RPMI8226 (cell line): ENCODE measurements at regions not wholly inside any gene's neighbourhood (a gene's known extent, or its start where the extent isn't known, plus 50 kb on each side); places are given as distances from the start of the nearest gene placed in this dataset.

Source experiments
- DNase-seq: peaks from one replicate; pipeline ENCODE4 v3.0.0-alpha.2; 2015

DNA sequence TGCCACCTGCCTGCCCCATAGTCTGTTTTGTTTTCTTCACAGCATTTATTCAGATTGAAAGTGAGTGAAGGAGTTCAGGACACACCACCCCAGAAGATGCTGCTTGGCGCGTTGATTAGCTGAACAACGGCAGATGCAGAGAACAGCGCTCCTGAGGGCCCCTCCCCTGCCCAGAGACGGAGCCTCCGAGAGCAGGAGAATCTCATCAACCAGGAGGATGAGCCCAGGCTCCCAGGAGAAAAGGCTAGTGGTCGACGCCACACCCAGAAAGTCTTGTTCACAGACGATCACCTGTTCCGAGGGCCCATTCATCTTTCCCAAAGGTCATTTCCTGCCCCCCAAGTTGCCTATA is 180.4 kb upstream of the PPP1R26 start:
- DNase-seq: peak; percentile 2

DNA sequence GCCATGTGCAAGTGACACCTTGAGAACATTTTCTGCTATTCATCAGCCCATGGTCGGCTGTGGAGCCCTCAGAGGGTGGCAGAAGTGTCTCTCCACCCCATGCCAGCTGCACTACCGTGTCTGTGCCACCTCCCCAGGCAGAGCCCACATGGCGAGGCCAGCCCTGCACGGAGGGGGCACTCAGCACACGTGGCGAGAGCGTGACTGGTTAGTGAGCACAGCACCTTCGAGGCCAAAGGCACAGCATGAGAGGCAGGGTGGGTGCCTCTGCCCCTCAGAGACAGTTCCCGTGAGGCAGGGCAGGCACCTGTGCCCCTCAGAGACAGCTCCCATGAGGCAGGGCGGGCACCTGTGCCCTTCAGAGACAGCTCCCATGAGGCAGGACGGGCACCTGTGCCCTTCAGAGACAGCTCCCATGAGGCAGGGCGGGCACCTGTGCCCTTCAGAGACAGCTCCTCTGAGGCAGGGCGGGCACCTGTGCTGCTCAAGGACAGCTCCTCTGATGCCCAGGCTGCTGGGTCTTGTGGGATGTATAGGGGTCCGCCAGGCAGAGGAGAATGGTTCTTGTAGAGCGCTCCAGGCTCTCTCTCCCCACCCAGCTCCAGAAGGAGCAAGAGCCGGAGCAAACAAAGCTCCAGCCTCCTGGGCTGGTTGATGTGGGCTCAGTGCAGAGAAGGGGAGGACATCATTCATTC is 179.8 kb upstream of the PPP1R26 start:
- peak; percentile 17 for DNase-seq

DNA sequence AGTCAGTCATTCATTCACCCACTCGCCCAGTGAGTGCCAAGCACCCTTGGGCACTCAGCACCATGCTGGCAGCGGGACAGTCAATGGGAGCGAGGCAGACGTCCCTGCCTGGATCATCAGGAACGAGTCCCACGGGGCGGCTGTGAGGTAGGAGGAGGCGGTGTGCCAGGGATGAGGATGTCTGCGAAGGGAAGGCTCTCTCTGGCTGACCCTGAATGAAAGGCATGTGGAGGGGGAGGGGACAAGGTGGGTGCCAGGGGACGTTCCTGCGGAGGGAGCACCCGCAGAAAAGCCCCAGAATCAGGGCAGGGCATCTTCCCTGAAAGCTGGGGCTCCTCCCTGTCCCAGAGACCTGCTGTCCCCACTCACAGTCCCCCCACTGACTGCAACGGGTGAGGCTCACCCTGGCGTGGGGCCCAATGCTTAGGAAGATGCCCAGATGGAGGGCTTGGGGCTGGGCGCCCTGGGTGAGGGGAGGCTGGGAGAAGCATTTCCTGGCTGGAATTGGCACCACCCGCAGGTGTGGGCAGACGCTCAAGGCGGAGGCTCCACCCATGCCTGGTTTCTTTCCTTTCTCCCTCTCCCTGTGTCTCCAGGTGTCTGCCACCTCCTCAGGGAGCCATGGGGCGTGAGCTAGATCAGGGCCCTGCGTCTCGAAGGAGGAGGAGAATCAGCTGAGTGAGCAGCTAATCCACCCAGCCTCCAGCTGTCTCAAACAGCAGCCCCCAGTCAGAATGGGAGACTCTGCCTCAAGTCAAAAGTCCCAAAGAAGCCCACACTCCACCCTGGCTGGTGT is 179.0 kb upstream of the PPP1R26 start:
- peak; percentile 14 for DNase-seq

DNA sequence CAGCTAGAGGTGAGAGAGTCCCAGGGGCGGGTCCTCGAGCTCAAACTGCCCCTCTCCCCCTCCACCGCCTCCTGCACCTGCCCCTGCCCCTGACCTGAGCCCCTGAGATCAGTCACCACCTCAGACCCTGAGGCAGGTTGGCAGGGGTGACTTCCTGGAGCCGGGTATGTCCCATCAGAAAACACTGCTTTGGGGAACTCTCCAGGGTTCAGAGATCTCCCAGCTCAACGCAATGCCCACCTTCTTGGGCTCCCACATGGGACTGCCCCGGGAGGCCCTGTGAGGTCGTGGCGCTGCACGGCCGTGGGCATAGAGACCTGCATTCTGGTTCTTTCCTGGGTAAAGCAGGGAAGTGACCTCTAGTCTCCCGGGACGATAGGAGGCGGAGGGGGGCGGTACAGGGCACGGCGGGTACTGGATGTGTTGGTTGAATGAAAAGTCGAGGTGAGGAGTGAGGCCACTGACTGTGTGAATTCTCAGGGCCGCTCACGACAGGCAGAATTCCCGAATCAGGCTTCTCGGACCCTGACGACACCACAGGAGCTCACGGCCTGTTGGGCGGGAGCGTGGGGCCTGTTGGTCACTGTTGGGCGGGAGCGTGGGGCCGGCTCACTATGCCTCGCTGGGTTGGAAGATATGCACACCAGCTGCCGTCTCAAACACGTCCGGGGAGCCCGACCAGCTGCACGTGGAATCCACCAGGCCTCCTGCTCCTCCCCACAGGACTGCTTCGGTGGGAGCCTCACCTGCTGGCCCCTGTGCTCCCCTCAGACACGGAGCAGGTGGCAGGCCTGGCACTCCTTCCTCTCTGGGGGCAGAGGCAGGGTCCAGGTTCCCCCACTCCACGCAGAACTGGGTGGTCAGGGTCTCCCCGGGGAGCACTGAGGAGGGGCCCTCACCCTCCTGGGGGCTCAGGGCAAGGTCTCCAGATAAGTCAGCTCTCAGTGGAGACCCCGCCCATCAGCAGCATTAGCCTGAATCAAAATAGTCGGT is 178.0 kb upstream of the PPP1R26 start:
- peak; percentile 2 for DNase-seq

DNA sequence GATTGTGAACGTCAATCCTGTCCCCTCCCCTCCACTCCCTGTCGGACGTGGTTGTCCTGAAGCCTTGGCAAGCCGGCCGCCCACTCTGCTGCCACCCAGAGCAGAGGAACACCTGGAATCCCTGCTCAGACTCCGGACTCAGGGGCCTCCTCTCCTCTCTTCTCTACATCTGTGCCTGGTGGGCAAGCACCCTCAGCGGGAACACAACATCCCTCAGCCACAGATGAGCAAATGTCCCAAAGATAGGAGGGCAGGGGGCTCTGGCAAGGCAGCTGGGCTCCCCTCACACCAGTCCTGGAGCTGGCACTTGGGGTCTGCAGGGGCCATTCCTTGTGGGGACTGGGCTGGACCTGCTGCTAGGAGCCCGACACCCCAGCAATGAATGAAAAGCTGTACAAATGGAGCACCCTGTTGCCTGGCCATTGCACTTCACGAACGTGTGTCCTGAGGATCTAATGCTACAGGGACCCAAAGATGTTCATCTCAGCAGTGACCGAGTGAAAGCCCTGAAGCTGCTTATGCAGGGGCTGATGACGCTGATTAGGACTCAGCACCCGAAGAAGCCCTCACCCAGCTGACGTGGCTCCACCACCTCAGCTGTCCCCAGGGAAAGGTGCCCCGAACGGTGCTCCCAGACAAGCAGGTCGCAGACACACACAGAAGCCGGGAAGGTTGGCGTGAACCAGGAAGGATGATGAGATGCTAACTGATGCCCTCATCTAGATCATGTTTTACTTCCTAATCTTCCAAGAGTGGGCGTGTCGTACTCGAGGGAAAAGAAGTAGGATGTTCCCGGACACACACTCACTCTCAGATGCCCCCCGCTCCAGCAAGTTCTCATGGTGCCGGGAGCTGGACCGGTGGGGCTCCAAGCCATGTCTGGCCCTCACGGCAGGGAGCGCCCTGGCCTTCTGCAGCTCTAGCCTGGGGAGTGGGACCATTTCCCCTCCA is 177.0 kb upstream of the PPP1R26 start:
- DNase-seq: peak; percentile 4

- peak; percentile 63 for DNase-seq
Observed at GRCh38 chr9:135303280-135303647, 176.3 kb upstream of the PPP1R26 start.

DNA sequence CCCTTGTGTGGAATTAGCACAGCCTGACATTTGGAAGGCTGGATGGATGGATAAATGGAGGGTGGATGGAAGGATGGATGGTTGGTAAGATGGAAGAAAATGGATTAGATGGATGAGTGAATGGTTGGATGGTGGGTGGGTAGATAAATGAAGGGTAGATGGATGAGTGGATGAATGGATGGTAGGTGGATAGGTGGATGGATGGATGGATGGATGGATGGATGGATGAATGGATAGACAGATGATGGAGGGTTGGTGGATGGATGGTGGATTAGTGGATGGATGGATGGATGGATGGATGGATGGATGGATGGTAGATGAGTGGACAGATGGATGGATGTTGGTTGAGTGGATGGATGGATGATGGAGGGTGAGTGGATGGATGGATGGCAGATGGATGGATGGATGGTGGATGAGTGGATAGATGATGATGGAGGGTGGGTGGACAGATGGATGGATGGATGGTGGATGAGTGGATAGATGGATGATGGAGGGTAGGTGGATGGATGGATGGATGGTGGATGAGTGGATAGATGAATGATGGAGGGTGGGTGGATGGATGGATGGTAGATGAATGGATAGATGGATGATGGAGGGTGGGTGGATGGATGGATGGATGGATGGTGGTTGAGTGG is 175.6 kb upstream of the PPP1R26 start:
- no peak for DNase-seq

GRCh38 chr9:135304886-135305285 is 174.7 kb upstream of the PPP1R26 start:
- DNase-seq: peak; percentile 1

- peak; percentile 1 for DNase-seq
Observed at GRCh38 chr9:135305546-135306180, 173.9 kb upstream of the PPP1R26 start.

DNA sequence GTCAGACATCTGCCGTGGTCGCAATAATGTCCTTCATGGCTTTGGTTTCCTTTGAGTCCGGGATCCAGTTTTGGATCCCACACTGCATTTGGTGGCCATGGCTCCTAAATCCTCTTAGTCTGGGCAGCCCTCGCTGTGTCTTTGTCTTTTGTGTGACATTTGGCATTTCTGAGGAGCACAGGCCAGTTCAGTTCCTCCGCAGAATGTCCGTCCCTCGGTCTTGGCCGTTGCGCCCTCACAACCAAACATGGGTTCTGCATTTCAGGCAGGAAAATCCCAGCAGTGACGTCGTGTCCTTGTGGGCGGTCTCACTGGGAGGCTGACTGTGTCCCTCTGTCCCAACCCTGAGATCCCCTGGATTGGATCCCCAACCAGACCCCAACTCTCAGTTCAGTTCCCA is 172.9 kb upstream of the PPP1R26 start:
- no peak for DNase-seq

- DNase-seq: peak; percentile 4
Observed at GRCh38 chr9:135307300-135307699, 172.3 kb upstream of the PPP1R26 start.

GRCh38 chr9:135307919-135308318 is 171.7 kb upstream of the PPP1R26 start:
- DNase-seq: peak; percentile 23

- DNase-seq: no peak
Observed at GRCh38 chr9:135308821-135309762, 170.5 kb upstream of the PPP1R26 start.

- no peak for DNase-seq
Observed at GRCh38 chr9:135309763-135310125, 169.8 kb upstream of the PPP1R26 start.

GRCh38 chr9:135310134-135310533 is 169.4 kb upstream of the PPP1R26 start:
- DNase-seq: peak; percentile 2

DNA sequence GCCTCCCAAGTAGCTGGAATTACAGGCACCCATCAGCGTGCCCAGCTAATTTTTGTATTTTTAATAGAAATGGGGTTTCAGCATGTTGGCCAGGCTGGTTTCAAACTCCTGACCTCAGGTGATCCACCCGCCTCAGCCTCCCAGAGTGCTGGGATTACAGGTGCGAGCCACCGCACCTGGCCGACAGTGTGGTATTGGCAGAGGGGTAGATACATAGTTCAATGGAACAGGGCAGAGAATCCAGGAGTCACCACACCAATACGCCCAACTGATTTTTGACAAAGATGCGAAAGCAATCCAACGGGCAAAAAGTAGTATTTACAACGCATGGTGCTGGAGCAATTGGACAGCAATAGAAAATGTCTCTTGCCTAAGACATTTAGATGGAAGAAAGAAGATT is 164.0 kb upstream of the PPP1R26 start:
- DNase-seq: peak; percentile 1

GRCh38 chr9:135320331-135320730 is 159.3 kb upstream of the PPP1R26 start:
- peak; percentile 2 for DNase-seq

GRCh38 chr9:135320943-135321342 is 158.6 kb upstream of the PPP1R26 start:
- DNase-seq: peak; percentile 0

- peak; percentile 1 for DNase-seq
Observed at GRCh38 chr9:135321580-135321979, 158.0 kb upstream of the PPP1R26 start.

- no peak for DNase-seq
Observed at GRCh38 chr9:135324329-135324728, 155.3 kb upstream of the PPP1R26 start.
